Epidermal melanocyte (primary cell): ENCODE measurements at regions not wholly inside any gene's neighbourhood (a gene's known extent, or its start where the extent isn't known, plus 50 kb on each side); places are given as distances from the start of the nearest gene placed in this dataset.

ENCODE experiments used
- DNase-seq: peaks from one replicate; pipeline ENCODE4 v3.0.0; 2011; ENCODE audit warnings: low spot score; ENCODE audit not compliant: insufficient read length

GRCh38 chr9:26325444-26325829 lies 567.2 kb downstream of the CAAP1 start:
- no peak for DNase-seq

- DNase-seq = no peak
These were observed 567.7 kb downstream of the CAAP1 start for GRCh38 chr9:26324786-26325443.

- no peak for DNase-seq
These were observed 570.7 kb downstream of the CAAP1 start for GRCh38 chr9:26321935-26322334.

- DNase-seq = no peak
These were observed 572.7 kb downstream of the CAAP1 start for GRCh38 chr9:26319859-26320258.

GRCh38 chr9:26313108-26313507 lies 579.5 kb downstream of the CAAP1 start:
- DNase-seq = no peak

GRCh38 chr9:26311463-26311995 lies 581.1 kb downstream of the CAAP1 start:
- no peak for DNase-seq

GRCh38 chr9:26310294-26310693 lies 582.3 kb downstream of the CAAP1 start:
- no peak for DNase-seq

- no peak for DNase-seq
These were observed 584.3 kb downstream of the CAAP1 start for GRCh38 chr9:26308328-26308727.

- DNase-seq = no peak
These were observed 590.9 kb downstream of the CAAP1 start for GRCh38 chr9:26301659-26302058.

- DNase-seq = no peak
These were observed 591.6 kb downstream of the CAAP1 start for GRCh38 chr9:26301046-26301445.

- DNase-seq = no peak
These were observed 595.6 kb downstream of the CAAP1 start for GRCh38 chr9:26296910-26297572.

- no peak for DNase-seq
These were observed 599.7 kb downstream of the CAAP1 start for GRCh38 chr9:26292943-26293342.

- DNase-seq = no peak
These were observed 593.4 kb upstream of the TUSC1 start for GRCh38 chr9:26271495-26272122.

- no peak for DNase-seq
These were observed 588.0 kb upstream of the TUSC1 start for GRCh38 chr9:26266146-26266793.

- no peak for DNase-seq
These were observed 586.7 kb upstream of the TUSC1 start for GRCh38 chr9:26264709-26265601.

GRCh38 chr9:26263478-26263877 lies 585.2 kb upstream of the TUSC1 start:
- DNase-seq = no peak

GRCh38 chr9:26262421-26263107 lies 584.3 kb upstream of the TUSC1 start:
- DNase-seq = no peak

GRCh38 chr9:26261503-26262330 lies 583.5 kb upstream of the TUSC1 start:
- no peak for DNase-seq

GRCh38 chr9:26260238-26260637 lies 582.0 kb upstream of the TUSC1 start:
- no peak for DNase-seq

- no peak for DNase-seq
These were observed 569.6 kb upstream of the TUSC1 start for GRCh38 chr9:26247861-26248260.
